ENCODE measurements at regions not wholly inside any gene's neighbourhood (a gene's known extent, or its start where the extent isn't known, plus 50 kb on each side); places are given as distances from the start of the nearest gene placed in this dataset.

GRCh38 chr15:31468911-31469785, 142.5 kb downstream of the KLF13 start:
- Histone ChIP-seq H3K4me3 (ENCODE audit: low read length) (no peak overlapping the region), H3K9ac (ENCODE audit: low read length) (no peak overlapping the region), H3K27ac (ENCODE audit: low read length) (no peak overlapping the region), H3K79me2 (ENCODE audit: low read length) (no peaks in the 10 kb centered on the region), H2AFZ (ENCODE audit: low read length) (no peak overlapping the region), H3K4me2 (ENCODE audit: low read length) (no peak overlapping the region), H3K9me2 (replicated peaks; ENCODE audit: low read length) (no peaks in the 10 kb centered on the region), H3K9me3 (ENCODE audit: low read length) (no peaks in the 10 kb centered on the region), H3K36me3 (ENCODE audit: low read depth, low read length) (no peaks in the 10 kb centered on the region), H3K27me3 (ENCODE audit: low read length) (peaks cover 25% of the 10 kb centered on the region), H4K20me1 (ENCODE audit: low read length) (no peaks in the 10 kb centered on the region), H3K4me1 (ENCODE audit: insufficient read depth, low read length) (0 out of 2 replicates have a peak, but pooled peaks cover 4% of the 10 kb centered on the region), H3F3A (ENCODE audit: low read length, unreplicated experiment) (no peaks in the 10 kb centered on the region)
- CTCF ChIA-PET, result no interaction called here
- POLR2A ChIA-PET (ENCODE audit: unreplicated experiment), result no interaction called here
- BruUV-seq (replicated peaks), result no TSS peak
- DNase-seq (no peak), ATAC-seq (no peak)
- intact Hi-C loops (cut with micrococcal nuclease), result no loop called here
- TF ChIP-seq EZH2 (IDR thresholded peaks at IDR 0.05; ENCODE audit: low read length, unreplicated experiment), result no peak
- no peak for TF ChIP-seq EZH2phosphoT487 (IDR thresholded peaks at IDR 0.05; ENCODE audit: borderline replicate concordance, low read length)
- TF ChIP-seq CTCF (conservative IDR thresholded peaks at IDR 0.05; ENCODE audit: low read depth, low read length), result no peak

- Histone ChIP-seq H3K9me3 (ENCODE audit: low read length) (no peaks in the 10 kb centered on the region), H3K4me1 (ENCODE audit: insufficient read depth, low read length) (0 out of 2 replicates have a peak, but pooled peaks cover 4% of the 10 kb centered on the region), H3K4me3 (ENCODE audit: low read length) (no peak overlapping the region), H3K79me2 (ENCODE audit: low read length) (no peaks in the 10 kb centered on the region), H4K20me1 (ENCODE audit: low read length) (no peaks in the 10 kb centered on the region), H3K27me3 (ENCODE audit: low read length) (peaks cover 25% of the 10 kb centered on the region), H3K9ac (ENCODE audit: low read length) (no peak overlapping the region), H2AFZ (ENCODE audit: low read length) (no peak overlapping the region), H3F3A (ENCODE audit: low read length, unreplicated experiment) (no peaks in the 10 kb centered on the region), H3K27ac (ENCODE audit: low read length) (no peak overlapping the region), H3K4me2 (ENCODE audit: low read length) (no peak overlapping the region), H3K36me3 (ENCODE audit: low read depth, low read length) (no peaks in the 10 kb centered on the region), H3K9me2 (replicated peaks; ENCODE audit: low read length) (no peaks in the 10 kb centered on the region)
- intact Hi-C loops (cut with micrococcal nuclease), result no loop called here
- no peak for TF ChIP-seq CTCF (conservative IDR thresholded peaks at IDR 0.05; ENCODE audit: low read depth, low read length)
- TF ChIP-seq EZH2phosphoT487 (IDR thresholded peaks at IDR 0.05; ENCODE audit: borderline replicate concordance, low read length), result no peak
- TF ChIP-seq EZH2 (IDR thresholded peaks at IDR 0.05; ENCODE audit: low read length, unreplicated experiment), result no peak
- DNase-seq (no peak), ATAC-seq (no peak)
- CTCF ChIA-PET, result no interaction called here
- no TSS peak for BruUV-seq (replicated peaks)
- POLR2A ChIA-PET (ENCODE audit: unreplicated experiment), result no interaction called here
Observed at GRCh38 chr15:31469786-31470525, 143.3 kb downstream of the KLF13 start.

Measured in PC-3 (cell line).